ENCODE measurements at regions not wholly inside any gene's neighbourhood (a gene's known extent, or its start where the extent isn't known, plus 50 kb on each side); places are given as distances from the start of the nearest gene placed in this dataset.

DNA sequence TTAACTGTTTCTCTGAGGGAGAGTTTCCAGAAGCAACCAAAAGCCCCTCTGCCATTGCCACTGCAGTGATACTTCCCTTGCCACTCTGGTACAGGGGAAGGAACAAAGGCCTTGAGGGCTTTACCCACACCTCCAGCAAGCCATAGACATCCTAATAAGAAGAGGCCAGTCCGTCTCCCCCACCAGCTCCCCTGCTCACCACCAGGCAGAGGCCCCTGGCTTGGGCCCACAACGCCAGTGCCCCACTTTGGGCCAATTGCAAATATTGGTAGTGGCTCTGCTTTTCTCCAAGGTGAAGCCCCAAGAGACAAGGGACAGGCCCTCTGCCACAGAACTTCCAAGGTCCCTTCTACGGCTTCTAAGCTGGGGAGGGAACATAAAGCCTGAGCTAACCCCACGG, 833.0 kb downstream of the DACH1 start:
- no peak overlapping the region for H3K4me3 Mint-ChIP-seq (ENCODE audit: unreplicated experiment)
- TF ChIP-seq, protein P1, sequence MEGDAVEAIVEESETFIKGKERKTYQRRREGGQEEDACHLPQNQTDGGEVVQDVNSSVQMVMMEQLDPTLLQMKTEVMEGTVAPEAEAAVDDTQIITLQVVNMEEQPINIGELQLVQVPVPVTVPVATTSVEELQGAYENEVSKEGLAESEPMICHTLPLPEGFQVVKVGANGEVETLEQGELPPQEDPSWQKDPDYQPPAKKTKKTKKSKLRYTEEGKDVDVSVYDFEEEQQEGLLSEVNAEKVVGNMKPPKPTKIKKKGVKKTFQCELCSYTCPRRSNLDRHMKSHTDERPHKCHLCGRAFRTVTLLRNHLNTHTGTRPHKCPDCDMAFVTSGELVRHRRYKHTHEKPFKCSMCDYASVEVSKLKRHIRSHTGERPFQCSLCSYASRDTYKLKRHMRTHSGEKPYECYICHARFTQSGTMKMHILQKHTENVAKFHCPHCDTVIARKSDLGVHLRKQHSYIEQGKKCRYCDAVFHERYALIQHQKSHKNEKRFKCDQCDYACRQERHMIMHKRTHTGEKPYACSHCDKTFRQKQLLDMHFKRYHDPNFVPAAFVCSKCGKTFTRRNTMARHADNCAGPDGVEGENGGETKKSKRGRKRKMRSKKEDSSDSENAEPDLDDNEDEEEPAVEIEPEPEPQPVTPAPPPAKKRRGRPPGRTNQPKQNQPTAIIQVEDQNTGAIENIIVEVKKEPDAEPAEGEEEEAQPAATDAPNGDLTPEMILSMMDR (IDR thresholded peaks at IDR 0.05; ENCODE audit: partially characterized antibody, unreplicated experiment), result no peak
- DNase-seq, result no peak
- no peaks in the 10 kb centered on the region for H3K27me3 Mint-ChIP-seq (ENCODE audit: unreplicated experiment)
- no peaks in the 10 kb centered on the region for H3K4me1 Mint-ChIP-seq (ENCODE audit: low read depth, unreplicated experiment)
- peaks cover 3% of the 10 kb centered on the region for H3K36me3 Mint-ChIP-seq (ENCODE audit: unreplicated experiment)
- no peaks in the 10 kb centered on the region for H3K9me3 Mint-ChIP-seq (ENCODE audit: unreplicated experiment)
- H3K27ac Mint-ChIP-seq (ENCODE audit: unreplicated experiment), result no peak overlapping the region

DNA sequence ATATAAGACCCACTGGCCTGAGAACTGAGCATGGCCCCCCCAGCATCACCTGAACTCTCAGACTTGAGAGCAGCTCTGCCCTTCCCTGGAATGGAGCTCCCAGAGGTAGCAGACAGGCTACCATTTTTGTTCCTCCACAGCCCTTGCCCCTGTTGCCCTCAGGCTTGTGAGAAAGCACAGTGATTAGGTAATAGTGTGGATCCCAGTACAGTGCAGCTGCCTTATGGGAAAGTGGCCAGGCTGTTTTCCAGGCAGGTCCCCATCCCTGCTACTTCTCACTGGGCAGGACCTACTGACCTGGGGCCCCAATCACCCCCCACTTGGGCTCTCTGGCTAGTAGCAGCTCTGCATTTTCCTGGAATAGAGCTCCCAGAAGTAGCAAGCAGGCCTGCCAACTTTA, 834.0 kb downstream of the DACH1 start:
- H3K27me3 Mint-ChIP-seq (ENCODE audit: unreplicated experiment), result no peaks in the 10 kb centered on the region
- H3K4me1 Mint-ChIP-seq (ENCODE audit: low read depth, unreplicated experiment), result no peaks in the 10 kb centered on the region
- H3K9me3 Mint-ChIP-seq (ENCODE audit: unreplicated experiment), result peaks cover 6% of the 10 kb centered on the region
- H3K36me3 Mint-ChIP-seq (ENCODE audit: unreplicated experiment), result peaks cover 13% of the 10 kb centered on the region
- TF ChIP-seq, protein P1 (IDR thresholded peaks at IDR 0.05; ENCODE audit: partially characterized antibody, unreplicated experiment), result no peak
- H3K4me3 Mint-ChIP-seq (ENCODE audit: unreplicated experiment), result no peak overlapping the region
- no peak overlapping the region for H3K27ac Mint-ChIP-seq (ENCODE audit: unreplicated experiment)
- no peak for DNase-seq

DNA sequence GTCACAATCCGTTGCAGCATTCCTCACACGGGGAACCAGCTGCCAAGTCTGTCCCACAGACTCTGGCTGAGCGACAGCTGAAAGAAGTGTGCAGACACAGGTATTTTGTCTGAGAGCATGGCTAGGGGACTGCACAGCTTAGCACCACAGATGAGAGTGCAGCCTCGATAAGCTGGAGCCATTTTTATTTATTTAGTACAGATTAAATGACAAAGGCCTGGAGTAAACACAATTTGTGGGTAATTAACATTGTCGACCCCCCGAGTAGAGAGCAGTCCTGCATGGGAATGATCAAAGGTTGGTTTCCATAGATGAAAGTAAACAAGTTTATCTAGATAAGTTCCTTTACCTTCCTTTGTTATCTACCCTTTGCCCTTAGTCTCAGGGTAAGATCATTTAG, 836.2 kb downstream of the DACH1 start:
- no peak overlapping the region for H3K4me3 Mint-ChIP-seq (ENCODE audit: unreplicated experiment)
- no peaks in the 10 kb centered on the region for H3K27me3 Mint-ChIP-seq (ENCODE audit: unreplicated experiment)
- TF ChIP-seq, protein P1 (IDR thresholded peaks at IDR 0.05; ENCODE audit: partially characterized antibody, unreplicated experiment), result no peak
- H3K4me1 Mint-ChIP-seq (ENCODE audit: low read depth, unreplicated experiment), result no peaks in the 10 kb centered on the region
- DNase-seq, result no peak
- H3K27ac Mint-ChIP-seq (ENCODE audit: unreplicated experiment), result no peak overlapping the region
- H3K9me3 Mint-ChIP-seq (ENCODE audit: unreplicated experiment), result peaks cover 8% of the 10 kb centered on the region
- H3K36me3 Mint-ChIP-seq (ENCODE audit: unreplicated experiment), result peaks cover 30% of the 10 kb centered on the region

DNA sequence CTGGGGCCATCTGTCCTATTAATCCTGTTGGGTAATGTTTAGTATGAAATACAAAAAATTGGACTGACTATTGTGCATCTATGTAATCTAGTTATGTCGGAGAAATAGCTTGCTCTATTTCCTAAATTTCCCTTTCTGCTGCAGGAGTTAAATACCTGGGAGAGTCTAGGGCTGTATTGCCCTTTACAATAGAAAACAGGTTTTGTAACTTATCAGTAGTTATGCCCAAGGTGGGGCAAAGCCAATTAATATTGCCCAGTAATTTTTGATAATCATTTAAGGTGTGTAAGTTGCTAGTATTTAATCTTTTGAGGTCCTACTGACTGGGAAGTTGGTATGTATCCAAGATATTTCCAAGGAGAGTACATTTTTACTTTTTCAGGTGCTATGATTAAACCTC, 838.1 kb downstream of the DACH1 start:
- Mint-ChIP-seq H3K36me3 (ENCODE audit: unreplicated experiment) (peaks cover 30% of the 10 kb centered on the region), H3K4me3 (ENCODE audit: unreplicated experiment) (no peak overlapping the region), H3K27me3 (ENCODE audit: unreplicated experiment) (no peaks in the 10 kb centered on the region), H3K4me1 (ENCODE audit: low read depth, unreplicated experiment) (no peaks in the 10 kb centered on the region), H3K27ac (ENCODE audit: unreplicated experiment) (no peak overlapping the region), H3K9me3 (ENCODE audit: unreplicated experiment) (peaks cover 8% of the 10 kb centered on the region)
- no peak for DNase-seq
- TF ChIP-seq, protein P1 (IDR thresholded peaks at IDR 0.05; ENCODE audit: partially characterized antibody, unreplicated experiment), result no peak

DNA sequence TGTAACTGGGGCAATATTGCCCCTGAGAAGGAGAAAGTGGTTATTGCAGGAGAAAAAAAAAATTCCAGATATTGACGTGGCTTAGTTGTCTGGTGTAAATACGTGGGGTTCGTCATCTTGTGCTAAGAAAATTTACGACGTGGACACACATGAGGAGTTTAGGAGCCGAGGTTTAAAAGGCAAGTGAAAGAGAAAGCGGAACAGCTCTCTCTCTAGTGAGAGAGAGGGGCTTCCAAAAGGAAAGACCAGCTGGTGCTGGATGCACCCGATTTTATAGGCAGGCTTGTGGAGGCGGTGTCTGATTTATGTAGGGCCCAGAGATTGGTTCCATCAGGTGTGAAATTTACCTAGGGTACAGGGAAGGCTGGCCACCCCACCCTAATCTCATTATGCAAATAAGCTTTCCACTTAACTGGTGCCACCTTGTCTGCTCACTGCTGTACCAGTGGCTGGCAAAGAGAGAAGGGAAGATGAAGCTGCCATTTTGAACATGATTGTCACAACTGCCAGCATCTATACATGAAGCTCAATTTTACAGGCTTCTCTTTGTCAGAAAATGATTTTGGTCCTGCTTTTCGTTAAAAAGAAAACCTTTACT, 845.1 kb downstream of the DACH1 start:
- no peaks in the 10 kb centered on the region for H3K9me3 Mint-ChIP-seq (ENCODE audit: unreplicated experiment)
- TF ChIP-seq, protein P1 (IDR thresholded peaks at IDR 0.05; ENCODE audit: partially characterized antibody, unreplicated experiment), result no peak
- H3K4me3 Mint-ChIP-seq (ENCODE audit: unreplicated experiment), result no peak overlapping the region
- H3K27ac Mint-ChIP-seq (ENCODE audit: unreplicated experiment), result no peak overlapping the region
- no peaks in the 10 kb centered on the region for H3K27me3 Mint-ChIP-seq (ENCODE audit: unreplicated experiment)
- DNase-seq, result no peak
- peaks cover 12% of the 10 kb centered on the region for H3K36me3 Mint-ChIP-seq (ENCODE audit: unreplicated experiment)
- H3K4me1 Mint-ChIP-seq (ENCODE audit: low read depth, unreplicated experiment), result peaks cover 2% of the 10 kb centered on the region
